ENCODE measurements at regions not wholly inside any gene's neighbourhood (a gene's known extent, or its start where the extent isn't known, plus 50 kb on each side); places are given as distances from the start of the nearest gene placed in this dataset.

- TF ChIP-seq REST (IDR thresholded peaks at IDR 0.05; ENCODE audit: insufficient read depth in 1 of 2, low read depth in 2 of 2, low read length in 2 of 2), result no peak
- no peak for TF ChIP-seq POLR2AphosphoS5 (IDR thresholded peaks at IDR 0.05; ENCODE audit: low read depth, low read length)
- no peak for TF ChIP-seq TAF1 (IDR thresholded peaks at IDR 0.05; ENCODE audit: borderline replicate concordance, insufficient read depth, low read length)
- TF ChIP-seq SIN3A (IDR thresholded peaks at IDR 0.05; ENCODE audit: borderline replicate concordance, insufficient read depth, low read length), result no peak
Measured at GRCh38 chr5:56429110-56429561, 196.0 kb upstream of the ANKRD55 start.

Measured in PFSK-1 (cell line).